Esophagus muscularis mucosa (tissue), 3 donors: ENCODE measurements at regions not wholly inside any gene's neighbourhood (a gene's known extent, or its start where the extent isn't known, plus 50 kb on each side); places are given as distances from the start of the nearest gene placed in this dataset.

ENCODE experiments used
- POLR2A ChIP-seq: fragments of 450-650 bp; IDR thresholded peaks from one replicate; pipeline ENCODE4 v1.6.1; 2017; ENCODE audit warnings: antibody characterized with exemption, moderate library complexity, mild to moderate bottlenecking, low read depth
- TF ChIP-seq, protein P1 (sequence below), 3 experiments: fragments of 200-600 bp in 2 of 3; fragments of 450-650 bp in 1 of 3; sonication (generic) in 2 of 3; IDR thresholded peaks; one replicate each; pipeline ENCODE4 v1.5.1; 2017 to 2019; ENCODE audit warnings: antibody characterized with exemption in 3 of 3, mild to moderate bottlenecking in 2 of 3, moderate library complexity in 1 of 3

GRCh38 chr10:112896722-112897121 lies 53.3 kb upstream of the TCF7L2 start:
- TF ChIP-seq, protein P1, sequence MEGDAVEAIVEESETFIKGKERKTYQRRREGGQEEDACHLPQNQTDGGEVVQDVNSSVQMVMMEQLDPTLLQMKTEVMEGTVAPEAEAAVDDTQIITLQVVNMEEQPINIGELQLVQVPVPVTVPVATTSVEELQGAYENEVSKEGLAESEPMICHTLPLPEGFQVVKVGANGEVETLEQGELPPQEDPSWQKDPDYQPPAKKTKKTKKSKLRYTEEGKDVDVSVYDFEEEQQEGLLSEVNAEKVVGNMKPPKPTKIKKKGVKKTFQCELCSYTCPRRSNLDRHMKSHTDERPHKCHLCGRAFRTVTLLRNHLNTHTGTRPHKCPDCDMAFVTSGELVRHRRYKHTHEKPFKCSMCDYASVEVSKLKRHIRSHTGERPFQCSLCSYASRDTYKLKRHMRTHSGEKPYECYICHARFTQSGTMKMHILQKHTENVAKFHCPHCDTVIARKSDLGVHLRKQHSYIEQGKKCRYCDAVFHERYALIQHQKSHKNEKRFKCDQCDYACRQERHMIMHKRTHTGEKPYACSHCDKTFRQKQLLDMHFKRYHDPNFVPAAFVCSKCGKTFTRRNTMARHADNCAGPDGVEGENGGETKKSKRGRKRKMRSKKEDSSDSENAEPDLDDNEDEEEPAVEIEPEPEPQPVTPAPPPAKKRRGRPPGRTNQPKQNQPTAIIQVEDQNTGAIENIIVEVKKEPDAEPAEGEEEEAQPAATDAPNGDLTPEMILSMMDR (IDR thresholded peaks at IDR 0.05), result no peak
- no peak for TF ChIP-seq POLR2A
